Pancreas (tissue), 10 donors: ENCODE measurements at regions not wholly inside any gene's neighbourhood (a gene's known extent, or its start where the extent isn't known, plus 50 kb on each side); places are given as distances from the start of the nearest gene placed in this dataset.

ENCODE experiments used
- ATAC-seq, 4 donors: fragments of 200-7000 bp; cut with Tn5 transposase; one replicate each; pipeline versions ENCODE4 v1.8.0 to v1.9.1; 2020; ENCODE audit warnings: mild to moderate bottlenecking in 4 of 4, moderate library complexity in 4 of 4
- DNase-seq, 6 donors: peaks; one replicate each; pipeline ENCODE4 v3.0.0-alpha.2; 2020
- FAIRE-seq: peaks from 2 replicates; lab custom pipeline; 2012; peaks lifted over from hg19 to GRCh38; lab: Jason Lieb, UNC
- H3K27ac ChIP-seq, 4 donors: fragments of 200-600 bp; sonication (generic); 1 replicate in 3 of 4; 2 replicates in 1 of 4; pipeline versions ENCODE4 v1.5.0 to v1.8.0; 2020
- H3K27me3 ChIP-seq, 4 donors: fragments of 200-600 bp; one replicate each; pipeline ENCODE4 v1.8.0; 2021
- H3K36me3 ChIP-seq, 3 donors: fragments of 200-600 bp; sonication (generic) in 1 of 3; one replicate each; pipeline versions ENCODE4 v1.5.0 to v1.8.0; 2020 to 2021
- H3K4me1 ChIP-seq, 3 donors: fragments of 200-600 bp; one replicate each; pipeline ENCODE4 v1.8.0; 2021
- H3K4me3 ChIP-seq, 4 donors: fragments of 200-600 bp; sonication (generic) in 2 of 4; one replicate each; pipeline versions ENCODE4 v1.5.0 to v1.8.0; 2020 to 2021
- H3K9me3 ChIP-seq, 4 donors: fragments of 200-600 bp; one replicate each; pipeline ENCODE4 v1.8.0; 2021
- CTCF ChIP-seq, 4 donors: fragments of 200-600 bp; sonication (generic) in 3 of 4; IDR thresholded peaks; one replicate each; pipeline versions ENCODE4 v1.5.0 to v1.8.0; 2021; ENCODE audit warnings: antibody characterized with exemption in 4 of 4
- WGBS, 2 donors: extraction: QIAGEN DNeasy Blood & Tissue Kit; methylation state at CpG; one replicate each; pipeline ENCODE4 v1.1.7; 2013; 5-methylcytosine and 5-hydroxymethylcytosine counted together
- intact Hi-C, 3 donors: fragments of 100-400 bp; cut with DNase I; formaldehyde crosslinking; loops; one replicate each; pipeline versions ENCODE4 v1.11.1 to v1.14.2; 2022
- donor health status: healthy with polysubstance abuse.
- donor health status: DM: no; HTN: no; CAD: no; lungs with moderate emphysema.
- donor health status: DM: no; HTN: no; CAD: no.
- donor health status: control.
- donor health status: control.
- donor health status: Bipolar disorder and iron deficiency.
- donor health status: DM: yes; HTN: yes; CAD: no.
- donor health status: DM: no; HTN: no; CAD: no.
- donor health status: DM: no; HTN: no; CAD: no.
- donor health status: DM: yes; HTN: yes; CAD: no.

DNA sequence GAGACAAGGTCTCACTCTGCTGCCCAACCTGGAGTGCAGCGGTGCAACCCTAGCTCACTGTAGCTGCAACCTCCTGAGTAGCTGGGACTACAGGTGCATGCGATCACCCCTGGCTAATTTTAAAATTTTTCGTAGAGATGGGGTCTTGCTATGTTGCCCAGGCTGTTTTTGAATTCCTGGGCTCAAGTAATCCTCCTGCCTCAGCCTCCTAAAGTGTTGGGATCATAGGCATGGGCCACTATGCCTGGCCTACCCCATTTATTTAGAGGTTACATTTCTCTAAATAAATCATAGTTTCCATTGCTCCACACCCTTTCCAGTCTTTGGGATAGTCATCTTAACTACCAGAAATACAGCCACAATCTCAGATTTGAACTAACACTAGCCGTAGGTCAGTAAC lies 134.7 kb upstream of the CITED2 start:
- DNase-seq (no peak), ATAC-seq (no peak), FAIRE-seq (no peak)
- Histone ChIP-seq H3K27me3 (no peaks in the 10 kb centered on the region), H3K36me3 (no peaks in the 10 kb centered on the region), H3K9me3 (no peaks in the 10 kb centered on the region), H3K4me3 (no peak overlapping the region), H3K4me1 (no peaks in the 10 kb centered on the region), H3K27ac (no peak overlapping the region)
- intact Hi-C loops = no loop called here
- 80 to 87% methylated on average over 4 of the region's 4 CpGs for WGBS, 2 donors
- TF ChIP-seq CTCF (IDR thresholded peaks at IDR 0.05) = no peak

GRCh38 chr6:139508576-139508975 lies 134.1 kb upstream of the CITED2 start:
- no peak overlapping the region for H3K27ac ChIP-seq
- no peak for TF ChIP-seq CTCF (IDR thresholded peaks at IDR 0.05)
- no peak for DNase-seq
- no peaks in the 10 kb centered on the region for H3K36me3 ChIP-seq
- no peaks in the 10 kb centered on the region for H3K27me3 ChIP-seq
- ATAC-seq = no peak
- WGBS, 2 donors = 60 to 82% methylated on average over 2 of the region's 2 CpGs
- no peak overlapping the region for H3K4me3 ChIP-seq
- FAIRE-seq = no peak
- H3K9me3 ChIP-seq = no peaks in the 10 kb centered on the region
- H3K4me1 ChIP-seq = no peaks in the 10 kb centered on the region
- intact Hi-C loops = no loop called here

- Histone ChIP-seq H3K9me3 (no peaks in the 10 kb centered on the region), H3K27ac (no peak overlapping the region), H3K4me3 (no peak overlapping the region), H3K27me3 (no peaks in the 10 kb centered on the region), H3K36me3 (no peaks in the 10 kb centered on the region), H3K4me1 (no peaks in the 10 kb centered on the region)
- no peak for DNase-seq
- TF ChIP-seq CTCF (IDR thresholded peaks at IDR 0.05) = no peak
- intact Hi-C loops = no loop called here
- no peak for FAIRE-seq
- WGBS, 2 donors = 95% methylated on average over 2 of the region's 2 CpGs
- ATAC-seq = no peak
These were observed 133.6 kb upstream of the CITED2 start for GRCh38 chr6:139508023-139508422.

GRCh38 chr6:139500977-139501376 lies 126.5 kb upstream of the CITED2 start:
- Histone ChIP-seq H3K36me3 (no peaks in the 10 kb centered on the region), H3K27me3 (no peaks in the 10 kb centered on the region), H3K4me1 (peaks cover 5 to 14% (median 6%) of the 10 kb centered on the region in 3 donors), H3K9me3 (no peaks in the 10 kb centered on the region), H3K27ac (no peak overlapping the region), H3K4me3 (no peak overlapping the region)
- FAIRE-seq = no peak
- no peak for ATAC-seq
- no peak for DNase-seq
- WGBS, 2 donors = 97 to 98% methylated on average over 1 of the region's 1 CpG
- no peak for TF ChIP-seq CTCF (IDR thresholded peaks at IDR 0.05)
- intact Hi-C loops = no loop called here

GRCh38 chr6:139498715-139499114 lies 124.3 kb upstream of the CITED2 start:
- no peaks in the 10 kb centered on the region for H3K27me3 ChIP-seq
- no peak for TF ChIP-seq CTCF (IDR thresholded peaks at IDR 0.05)
- intact Hi-C loops = no loop called here
- DNase-seq = no peak
- 94 to 100% methylated on average over 2 of the region's 2 CpGs for WGBS, 2 donors
- no peak for ATAC-seq
- H3K4me1 ChIP-seq = peaks cover 5 to 14% (median 6%) of the 10 kb centered on the region in 3 donors
- H3K9me3 ChIP-seq = no peaks in the 10 kb centered on the region
- H3K36me3 ChIP-seq = no peaks in the 10 kb centered on the region
- H3K27ac ChIP-seq = no peak overlapping the region
- no peak overlapping the region for H3K4me3 ChIP-seq
- no peak for FAIRE-seq
